H1 (cell line): ENCODE measurements at regions not wholly inside any gene's neighbourhood (a gene's known extent, or its start where the extent isn't known, plus 50 kb on each side); places are given as distances from the start of the nearest gene placed in this dataset.

Source experiments
- ATF2 ChIP-seq: IDR thresholded peaks from 2 replicates; pipeline ENCODE4 v1.6.1; 2012; ENCODE audit warnings: low read length, inconsistent platforms

DNA sequence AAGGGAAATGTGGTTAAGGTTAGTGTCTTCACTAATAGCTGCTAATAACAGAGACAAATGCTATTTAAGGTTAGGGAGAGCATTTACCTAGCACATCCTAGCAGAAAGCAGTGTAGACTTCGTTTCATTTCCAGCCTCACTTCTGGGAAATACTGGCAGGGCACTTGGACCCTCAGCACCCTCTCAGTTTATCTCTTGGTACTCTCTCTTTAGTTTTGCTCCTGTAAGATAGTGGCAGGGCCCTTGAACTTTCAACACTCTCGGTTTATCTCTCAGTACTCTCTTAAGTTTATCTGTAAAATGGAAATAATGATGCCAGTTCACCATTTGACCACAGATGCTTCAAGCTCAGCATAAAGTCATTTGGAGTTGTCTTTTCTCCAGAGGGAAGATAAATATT lies 118.4 kb downstream of the MBL2 start (continued):
- no peak for TF ChIP-seq ATF2
- TF ChIP-seq, all 59 proteins: peak for 0
